Neural cell (in vitro differentiated cells): ENCODE measurements at regions not wholly inside any gene's neighbourhood (a gene's known extent, or its start where the extent isn't known, plus 50 kb on each side); places are given as distances from the start of the nearest gene placed in this dataset.

Experiments used
- H2AFZ ChIP-seq: fragments of 200-600, 300-800 bp; sonication (generic), shearing (Covaris generic); 2 replicates; pipeline ENCODE4 v1.6.0; 2014; ENCODE audit warnings: low read depth, mild to moderate bottlenecking, antibody characterized with exemption, low read length, moderate library complexity
- H3F3A ChIP-seq: fragments of 200-600 bp; shearing (Covaris generic); 2 replicates; pipeline ENCODE4 v1.6.1; 2016; ENCODE audit warnings: mild to moderate bottlenecking, moderate library complexity, mixed read lengths, antibody characterized with exemption, low read length; ENCODE audit not compliant: insufficient read depth, poor library complexity, severe bottlenecking
- H3K27ac ChIP-seq: fragments of 200-600, 300-800 bp; sonication (generic), shearing (Covaris generic); 2 replicates; pipeline ENCODE4 v1.5.1; 2014; ENCODE audit warnings: mild to moderate bottlenecking, low read length, moderate library complexity
- H3K27me3 ChIP-seq: fragments of 300-800, 200-600 bp; sonication (generic), shearing (Covaris generic); 2 replicates; pipeline ENCODE4 v1.6.0; 2014; ENCODE audit warnings: mild to moderate bottlenecking, low read depth, low read length, moderate library complexity; ENCODE audit not compliant: insufficient read depth
- H3K36me3 ChIP-seq: fragments of 300-800, 200-600 bp; sonication (generic), shearing (Covaris generic); 2 replicates; pipeline ENCODE4 v1.5.1; 2014; ENCODE audit warnings: mild to moderate bottlenecking, antibody characterized with exemption, low read length, moderate library complexity; ENCODE audit not compliant: insufficient read depth
- H3K4me2 ChIP-seq: fragments of 300-800, 200-600 bp; sonication (generic), shearing (Covaris generic); 2 replicates; pipeline ENCODE4 v1.6.0; 2014; ENCODE audit warnings: mild to moderate bottlenecking, low read length
- H3K4me3 ChIP-seq: fragments of 300-800, 200-600 bp; sonication (generic), shearing (Covaris generic); 2 replicates; pipeline ENCODE4 v1.5.1; 2014; ENCODE audit warnings: mild to moderate bottlenecking, low read length, moderate library complexity
- H3K79me2 ChIP-seq: fragments of 200-600 bp; shearing (Covaris generic); replicated peaks from 2 replicates; pipeline ENCODE4 v1.6.0; 2014; ENCODE audit warnings: mild to moderate bottlenecking, low read length, moderate library complexity; ENCODE audit not compliant: insufficient read depth
- H3K9ac ChIP-seq: fragments of 300-800, 200-600 bp; sonication (generic), shearing (Covaris generic); 2 replicates; pipeline ENCODE4 v1.6.1; 2016; ENCODE audit warnings: mild to moderate bottlenecking, low read length, mixed read lengths
- H3K9me2 ChIP-seq: fragments of 200-600 bp; shearing (Covaris generic); 2 replicates; pipeline ENCODE4 v1.6.1; 2016; ENCODE audit warnings: mild to moderate bottlenecking, low read length, mixed read lengths; ENCODE audit not compliant: insufficient read depth
- H3K9me3 ChIP-seq: fragments of 200-600, 300-800 bp; sonication (generic), shearing (Covaris generic); 2 replicates; pipeline ENCODE4 v1.6.1; 2016; ENCODE audit warnings: mild to moderate bottlenecking, mixed run types, low read length, moderate library complexity, mixed read lengths
- H4K20me1 ChIP-seq: fragments of 200-600 bp; shearing (Covaris generic); 2 replicates; pipeline ENCODE4 v1.6.1; 2016; ENCODE audit warnings: mild to moderate bottlenecking, mixed run types; ENCODE audit not compliant: insufficient read depth
- CTCF ChIP-seq: fragments of 450-650 bp; IDR thresholded peaks from 2 replicates; pipeline ENCODE4 v1.5.1; 2014; ENCODE audit warnings: antibody characterized with exemption, mild to moderate bottlenecking, moderate library complexity; ENCODE audit not compliant: poor library complexity, severe bottlenecking
- EP300 ChIP-seq: fragments of 450-650 bp; conservative IDR thresholded peaks from 2 replicates; pipeline ENCODE4 v1.6.1; 2014; ENCODE audit warnings: antibody characterized with exemption, mild to moderate bottlenecking, moderate library complexity; ENCODE audit not compliant: poor library complexity, severe bottlenecking
- EZH2 ChIP-seq: fragments of 200-600, 300-800 bp; shearing (Covaris generic), sonication (generic); IDR thresholded peaks from 2 replicates; pipeline ENCODE4 v1.6.1; 2014; ENCODE audit warnings: antibody characterized with exemption, low read length, borderline replicate concordance, mild to moderate bottlenecking; ENCODE audit not compliant: insufficient read depth, poor library complexity, severe bottlenecking
- MXI1 ChIP-seq: fragments of 450-650 bp; conservative IDR thresholded peaks from 2 replicates; pipeline ENCODE4 v1.6.1; 2014; ENCODE audit warnings: antibody characterized with exemption, mild to moderate bottlenecking; ENCODE audit not compliant: poor library complexity, severe bottlenecking
- POLR2AphosphoS5 ChIP-seq: IDR thresholded peaks from 2 replicates; pipeline ENCODE4 v1.6.1; 2012
- RAD21 ChIP-seq: fragments of 450-650 bp; conservative IDR thresholded peaks from 2 replicates; pipeline ENCODE4 v1.6.1; 2014; ENCODE audit warnings: antibody characterized with exemption, mild to moderate bottlenecking, moderate library complexity
- REST ChIP-seq: IDR thresholded peaks from 2 replicates; pipeline ENCODE4 v1.6.1; 2012; ENCODE audit warnings: borderline replicate concordance
- SMC3 ChIP-seq: fragments of 450-650 bp; conservative IDR thresholded peaks from 2 replicates; pipeline ENCODE4 v1.6.1; 2014; ENCODE audit warnings: antibody characterized with exemption, mild to moderate bottlenecking, moderate library complexity; ENCODE audit not compliant: poor library complexity
- TAF1 ChIP-seq: IDR thresholded peaks from 2 replicates; pipeline ENCODE4 v1.6.1; 2012; ENCODE audit warnings: low read depth

GRCh38 chr10:91726355-91726754 is 71.9 kb upstream of the TNKS2 start:
- Histone ChIP-seq H4K20me1 (no peaks in the 10 kb centered on the region), H3F3A (no peaks in the 10 kb centered on the region), H3K36me3 (no peaks in the 10 kb centered on the region), H3K9me3 (no peaks in the 10 kb centered on the region), H2AFZ (no peak overlapping the region), H3K4me3 (no peak overlapping the region), H3K9me2 (no peaks in the 10 kb centered on the region), H3K79me2 (no peaks in the 10 kb centered on the region), H3K9ac (no peak overlapping the region), H3K27me3 (no peaks in the 10 kb centered on the region), H3K4me2 (no peak overlapping the region), H3K27ac (no peak overlapping the region)
- no peak for TF ChIP-seq SMC3
- no peak for TF ChIP-seq RAD21
- no peak for TF ChIP-seq CTCF
- TF ChIP-seq EZH2, result no peak
- no peak for TF ChIP-seq POLR2AphosphoS5
- TF ChIP-seq REST, result no peak

- Histone ChIP-seq H3K27me3 (no peaks in the 10 kb centered on the region), H3K9me3 (no peaks in the 10 kb centered on the region), H3K9me2 (no peaks in the 10 kb centered on the region), H2AFZ (no peak overlapping the region), H3K4me2 (no peak overlapping the region), H3K27ac (no peak overlapping the region), H3K79me2 (no peaks in the 10 kb centered on the region), H4K20me1 (no peaks in the 10 kb centered on the region), H3K4me3 (no peak overlapping the region), H3K9ac (no peak overlapping the region), H3F3A (no peaks in the 10 kb centered on the region), H3K36me3 (no peaks in the 10 kb centered on the region)
- no peak for TF ChIP-seq EP300
- TF ChIP-seq REST, result no peak
- no peak for TF ChIP-seq TAF1
- no peak for TF ChIP-seq POLR2AphosphoS5
- no peak for TF ChIP-seq MXI1
Measured at GRCh38 chr10:91724933-91725332, 73.3 kb upstream of the TNKS2 start.
